ENCODE measurements at regions not wholly inside any gene's neighbourhood (a gene's known extent, or its start where the extent isn't known, plus 50 kb on each side); places are given as distances from the start of the nearest gene placed in this dataset.

DNA sequence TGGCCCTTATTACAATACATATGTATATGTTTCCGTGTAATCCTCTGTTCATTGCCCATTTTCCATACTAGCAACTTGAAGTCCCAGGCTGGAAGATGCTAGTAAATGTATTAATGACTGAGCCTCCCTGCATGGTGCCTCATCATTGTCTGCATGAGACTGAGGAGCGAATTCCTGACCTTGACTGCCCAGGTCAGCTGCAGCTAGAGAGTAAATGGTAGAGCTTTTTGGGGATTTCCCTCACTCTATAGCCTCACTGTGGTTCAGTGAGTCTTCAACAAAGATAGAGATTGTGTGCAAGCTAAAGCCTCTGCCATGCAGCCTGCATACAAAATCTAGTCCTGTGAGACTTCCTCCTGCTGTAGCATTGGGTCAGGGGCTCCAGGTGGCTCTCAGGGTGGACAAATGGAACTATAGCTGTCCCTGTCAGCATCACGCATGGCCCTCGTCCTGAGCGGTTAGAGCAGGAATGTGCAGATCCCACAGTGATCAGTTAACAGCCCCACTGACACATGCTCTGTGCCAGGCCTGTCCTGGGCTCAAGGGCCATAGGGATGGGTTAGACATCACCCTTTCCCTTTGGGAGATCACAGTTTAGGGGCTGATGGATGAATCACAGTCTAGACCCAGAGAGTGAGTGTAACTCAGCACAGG lies 741.7 kb downstream of the MATN1 start:
- TF ChIP-seq, protein P1, sequence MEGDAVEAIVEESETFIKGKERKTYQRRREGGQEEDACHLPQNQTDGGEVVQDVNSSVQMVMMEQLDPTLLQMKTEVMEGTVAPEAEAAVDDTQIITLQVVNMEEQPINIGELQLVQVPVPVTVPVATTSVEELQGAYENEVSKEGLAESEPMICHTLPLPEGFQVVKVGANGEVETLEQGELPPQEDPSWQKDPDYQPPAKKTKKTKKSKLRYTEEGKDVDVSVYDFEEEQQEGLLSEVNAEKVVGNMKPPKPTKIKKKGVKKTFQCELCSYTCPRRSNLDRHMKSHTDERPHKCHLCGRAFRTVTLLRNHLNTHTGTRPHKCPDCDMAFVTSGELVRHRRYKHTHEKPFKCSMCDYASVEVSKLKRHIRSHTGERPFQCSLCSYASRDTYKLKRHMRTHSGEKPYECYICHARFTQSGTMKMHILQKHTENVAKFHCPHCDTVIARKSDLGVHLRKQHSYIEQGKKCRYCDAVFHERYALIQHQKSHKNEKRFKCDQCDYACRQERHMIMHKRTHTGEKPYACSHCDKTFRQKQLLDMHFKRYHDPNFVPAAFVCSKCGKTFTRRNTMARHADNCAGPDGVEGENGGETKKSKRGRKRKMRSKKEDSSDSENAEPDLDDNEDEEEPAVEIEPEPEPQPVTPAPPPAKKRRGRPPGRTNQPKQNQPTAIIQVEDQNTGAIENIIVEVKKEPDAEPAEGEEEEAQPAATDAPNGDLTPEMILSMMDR (IDR thresholded peaks at IDR 0.05 in 4 of 5, conservative IDR thresholded peaks at IDR 0.05 in 1 of 5) = no peak
- no peak for TF ChIP-seq POLR2A (IDR thresholded peaks at IDR 0.05)

Measured in gastrocnemius medialis (tissue), 4 donors.